SK-N-SH treated with all-trans-retinoic acid at 6 μM for 48 hours (cell line): ENCODE measurements at regions not wholly inside any gene's neighbourhood (a gene's known extent, or its start where the extent isn't known, plus 50 kb on each side); places are given as distances from the start of the nearest gene placed in this dataset.

Experiments used
- ATAC-seq: fragments of 200-7000 bp; cut with Tn5 transposase; 3 replicates; pipeline ENCODE4 v1.9.1; 2020; ENCODE audit warnings: mild to moderate bottlenecking, moderate library complexity
- ARNTL ChIP-seq: fragments of 450-650 bp; formaldehyde crosslinking; IDR thresholded peaks from 2 replicates; pipeline ENCODE4 v1.5.0; 2020; ENCODE audit warnings: low read depth, mild to moderate bottlenecking, moderate library complexity, borderline replicate concordance
- BACH2 ChIP-seq: fragments of 250-450 bp; sonication (Bioruptor Pico); IDR thresholded peaks from 2 replicates; pipeline ENCODE4 v1.9.0; 2021; ENCODE audit warnings: mild to moderate bottlenecking, borderline replicate concordance
- CSDC2 ChIP-seq: fragments of 250-450 bp; sonication (Bioruptor Pico); IDR thresholded peaks from 2 replicates; pipeline ENCODE4 v1.5.0; 2020; ENCODE audit warnings: mild to moderate bottlenecking, moderate library complexity
- ESRRG ChIP-seq: fragments of 250-450 bp; sonication (Bioruptor Pico); IDR thresholded peaks from 2 replicates; pipeline ENCODE4 v1.6.1; 2021; ENCODE audit warnings: mild to moderate bottlenecking
- GLIS3 ChIP-seq: fragments of 250-450 bp; sonication (Bioruptor Pico); IDR thresholded peaks from 2 replicates; pipeline ENCODE4 v1.5.0; 2020; ENCODE audit warnings: mild to moderate bottlenecking, moderate library complexity
- ISL1 ChIP-seq: fragments of 250-450 bp; sonication (Bioruptor Pico); IDR thresholded peaks from 2 replicates; pipeline ENCODE4 v2.1.2; 2022; ENCODE audit warnings: mild to moderate bottlenecking, moderate library complexity
- OSR1 ChIP-seq: fragments of 250-450 bp; sonication (Bioruptor Pico); IDR thresholded peaks from 2 replicates; pipeline ENCODE4 v1.8.0; 2022; ENCODE audit warnings: moderate library complexity, mild to moderate bottlenecking, inconsistent platforms
- PPARA ChIP-seq: fragments of 250-450 bp; sonication (Bioruptor Pico); IDR thresholded peaks from 2 replicates; pipeline ENCODE4 v1.5.0; 2020; ENCODE audit warnings: mild to moderate bottlenecking, borderline replicate concordance
- RARB ChIP-seq: fragments of 250-450 bp; sonication (Bioruptor Pico); IDR thresholded peaks from 2 replicates; pipeline ENCODE4 v1.8.0; 2021; ENCODE audit warnings: mild to moderate bottlenecking, moderate library complexity
- SNAI2 ChIP-seq: fragments of 250-450 bp; sonication (Bioruptor Pico); IDR thresholded peaks from 2 replicates; pipeline ENCODE4 v1.5.0; 2020; ENCODE audit warnings: mild to moderate bottlenecking, moderate library complexity
- TCF4 ChIP-seq: fragments of 250-450 bp; sonication (Bioruptor Pico); IDR thresholded peaks from 2 replicates; pipeline ENCODE4 v1.8.0; 2021; ENCODE audit warnings: mild to moderate bottlenecking, moderate library complexity, borderline replicate concordance
- TOX ChIP-seq: fragments of 250-450 bp; sonication (Bioruptor Pico); IDR thresholded peaks from 2 replicates; pipeline ENCODE4 v1.8.0; 2021; ENCODE audit warnings: mild to moderate bottlenecking, moderate library complexity, borderline replicate concordance
- ZC3H10 ChIP-seq: fragments of 250-450 bp; sonication (Bioruptor Pico); IDR thresholded peaks from 2 replicates; pipeline ENCODE4 v1.5.1; 2021; ENCODE audit warnings: mild to moderate bottlenecking, moderate library complexity
- ZFP3 ChIP-seq: fragments of 250-450 bp; sonication (Bioruptor Pico); IDR thresholded peaks from 2 replicates; pipeline ENCODE4 v1.5.0; 2020; ENCODE audit warnings: mild to moderate bottlenecking, moderate library complexity
- ZFP30 ChIP-seq: fragments of 450-650 bp; formaldehyde crosslinking; IDR thresholded peaks from 2 replicates; pipeline ENCODE4 v1.5.0; 2022; ENCODE audit warnings: mild to moderate bottlenecking, moderate library complexity
- ZNF565 ChIP-seq: fragments of 450-650 bp; formaldehyde crosslinking; conservative IDR thresholded peaks from 2 replicates; pipeline ENCODE4 v1.5.0; 2020; ENCODE audit warnings: low read depth, mild to moderate bottlenecking, moderate library complexity
- ZNF70 ChIP-seq: fragments of 450-650 bp; formaldehyde crosslinking; IDR thresholded peaks from 2 replicates; pipeline ENCODE4 v1.5.0; 2020; ENCODE audit warnings: mild to moderate bottlenecking, moderate library complexity
- ZNF8 ChIP-seq: fragments of 450-650 bp; formaldehyde crosslinking; IDR thresholded peaks from 2 replicates; pipeline ENCODE4 v1.5.0; 2020; ENCODE audit warnings: mild to moderate bottlenecking, moderate library complexity
- TF ChIP-seq, protein P1 (sequence below): fragments of 250-450 bp; sonication (Bioruptor Pico); IDR thresholded peaks from 2 replicates; pipeline ENCODE4 v1.5.1; 2021; ENCODE audit warnings: mild to moderate bottlenecking, moderate library complexity
- TF ChIP-seq, protein P2 (sequence below): fragments of 250-450 bp; sonication (Bioruptor Pico); IDR thresholded peaks from 2 replicates; pipeline ENCODE4 v1.8.0; 2020; ENCODE audit warnings: mild to moderate bottlenecking, moderate library complexity, borderline replicate concordance
- TF ChIP-seq, protein P3 (sequence below): fragments of 250-450 bp; sonication (Bioruptor Pico); IDR thresholded peaks from 2 replicates; pipeline ENCODE4 v1.5.1; 2020; ENCODE audit warnings: low read depth, mild to moderate bottlenecking, moderate library complexity
- TF ChIP-seq, protein P4 (sequence below): fragments of 250-450 bp; sonication (Bioruptor Pico); IDR thresholded peaks from 2 replicates; pipeline ENCODE4 v1.8.0; 2021; ENCODE audit warnings: low read depth, mild to moderate bottlenecking, moderate library complexity, borderline replicate concordance

DNA sequence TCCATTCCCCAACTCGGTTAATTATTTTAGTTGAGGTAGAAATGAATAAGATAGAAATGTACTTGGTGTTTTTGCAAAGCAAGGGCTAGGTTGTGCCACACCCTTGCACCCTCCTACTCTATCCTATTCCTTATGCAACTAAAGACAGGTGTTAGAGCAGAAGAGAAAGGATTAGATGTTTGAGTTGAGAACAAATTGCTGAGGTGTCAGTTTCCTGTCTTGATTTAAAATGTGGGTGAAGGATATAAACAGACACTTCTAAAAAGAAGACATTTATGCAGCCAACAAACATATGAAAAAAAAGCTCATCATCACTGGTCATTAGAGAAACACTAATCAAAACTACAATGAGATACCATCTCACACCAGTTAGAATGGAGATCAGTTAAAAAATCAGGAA lies 1256.2 kb downstream of the CNTNAP5 start (continued):
- TF ChIP-seq PPARA (no peak), ZFP3 (no peak), ZNF70 (CRISPR knock-in tag) (no peak), CSDC2 (CRISPR knock-in tag) (no peak), TOX (no peak), GLIS3 (CRISPR knock-in tag) (no peak), OSR1 (no peak)

DNA sequence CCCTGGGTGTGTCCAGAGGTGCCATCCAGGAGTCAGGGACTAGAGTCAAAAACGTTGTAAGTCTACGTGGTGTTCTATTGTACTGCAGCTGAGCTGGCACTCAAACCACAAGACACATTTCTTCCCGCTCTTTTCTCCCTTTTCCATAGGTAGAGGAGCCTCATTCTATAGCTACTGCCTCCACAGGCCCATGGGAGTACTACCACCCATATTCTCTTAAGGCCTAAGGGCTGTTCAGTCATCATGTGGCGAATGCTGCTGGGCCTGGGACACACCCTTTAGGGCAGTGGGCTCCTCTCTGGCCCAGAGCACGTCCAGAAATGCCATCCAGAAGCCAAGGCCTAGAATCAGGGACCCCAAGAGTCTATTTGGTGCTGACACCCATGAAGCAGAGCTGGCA lies 1271.7 kb downstream of the CNTNAP5 start:
- no peak for ATAC-seq
- TF ChIP-seq, protein P1, sequence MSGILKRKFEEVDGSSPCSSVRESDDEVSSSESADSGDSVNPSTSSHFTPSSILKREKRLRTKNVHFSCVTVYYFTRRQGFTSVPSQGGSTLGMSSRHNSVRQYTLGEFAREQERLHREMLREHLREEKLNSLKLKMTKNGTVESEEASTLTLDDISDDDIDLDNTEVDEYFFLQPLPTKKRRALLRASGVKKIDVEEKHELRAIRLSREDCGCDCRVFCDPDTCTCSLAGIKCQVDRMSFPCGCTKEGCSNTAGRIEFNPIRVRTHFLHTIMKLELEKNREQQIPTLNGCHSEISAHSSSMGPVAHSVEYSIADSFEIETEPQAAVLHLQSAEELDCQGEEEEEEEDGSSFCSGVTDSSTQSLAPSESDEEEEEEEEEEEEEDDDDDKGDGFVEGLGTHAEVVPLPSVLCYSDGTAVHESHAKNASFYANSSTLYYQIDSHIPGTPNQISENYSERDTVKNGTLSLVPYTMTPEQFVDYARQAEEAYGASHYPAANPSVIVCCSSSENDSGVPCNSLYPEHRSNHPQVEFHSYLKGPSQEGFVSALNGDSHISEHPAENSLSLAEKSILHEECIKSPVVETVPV (CRISPR knock-in tag), result no peak
- TF ChIP-seq ZNF565 (CRISPR knock-in tag) (no peak), TCF4 (no peak), ZC3H10 (CRISPR knock-in tag) (no peak)
- TF ChIP-seq, protein P2, sequence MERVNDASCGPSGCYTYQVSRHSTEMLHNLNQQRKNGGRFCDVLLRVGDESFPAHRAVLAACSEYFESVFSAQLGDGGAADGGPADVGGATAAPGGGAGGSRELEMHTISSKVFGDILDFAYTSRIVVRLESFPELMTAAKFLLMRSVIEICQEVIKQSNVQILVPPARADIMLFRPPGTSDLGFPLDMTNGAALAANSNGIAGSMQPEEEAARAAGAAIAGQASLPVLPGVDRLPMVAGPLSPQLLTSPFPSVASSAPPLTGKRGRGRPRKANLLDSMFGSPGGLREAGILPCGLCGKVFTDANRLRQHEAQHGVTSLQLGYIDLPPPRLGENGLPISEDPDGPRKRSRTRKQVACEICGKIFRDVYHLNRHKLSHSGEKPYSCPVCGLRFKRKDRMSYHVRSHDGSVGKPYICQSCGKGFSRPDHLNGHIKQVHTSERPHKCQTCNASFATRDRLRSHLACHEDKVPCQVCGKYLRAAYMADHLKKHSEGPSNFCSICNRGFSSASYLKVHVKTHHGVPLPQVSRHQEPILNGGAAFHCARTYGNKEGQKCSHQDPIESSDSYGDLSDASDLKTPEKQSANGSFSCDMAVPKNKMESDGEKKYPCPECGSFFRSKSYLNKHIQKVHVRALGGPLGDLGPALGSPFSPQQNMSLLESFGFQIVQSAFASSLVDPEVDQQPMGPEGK (CRISPR knock-in tag), result no peak

DNA sequence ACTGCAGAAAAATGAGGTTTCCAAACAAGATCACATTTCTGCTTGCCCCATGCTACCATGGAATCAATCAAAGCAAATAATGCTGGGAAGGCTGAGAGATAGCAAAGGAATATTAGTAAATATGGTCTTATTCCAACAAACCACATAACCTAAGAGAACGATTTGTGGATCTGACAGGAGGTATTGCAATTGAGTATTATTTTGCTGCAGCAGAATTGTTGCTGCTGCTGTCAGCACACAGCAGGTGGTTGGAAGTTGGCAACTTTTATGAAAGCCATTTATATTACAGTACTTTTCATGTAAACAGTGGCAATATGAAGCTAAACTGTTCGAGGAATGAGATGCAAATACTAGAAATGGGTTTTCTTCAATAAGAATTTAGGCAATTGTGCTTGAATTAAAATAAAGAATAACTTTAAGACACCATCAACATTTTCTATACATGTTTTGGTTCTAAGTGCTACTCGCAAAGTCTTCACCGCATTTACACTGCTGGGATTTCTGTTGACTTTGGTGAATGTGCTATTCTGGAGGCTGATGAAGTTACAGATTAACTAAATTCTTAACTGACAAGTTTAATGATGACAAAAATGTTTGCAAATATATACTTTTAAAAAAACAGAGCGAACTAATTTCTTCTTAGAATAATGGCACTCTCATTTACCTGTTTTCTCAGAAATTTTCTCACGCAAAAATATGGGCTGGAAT lies 1285.7 kb downstream of the CNTNAP5 start:
- no peak for ATAC-seq
- TF ChIP-seq GLIS3 (CRISPR knock-in tag), result no peak
- no peak for TF ChIP-seq RARB (CRISPR knock-in tag)
- TF ChIP-seq ZNF8 (CRISPR knock-in tag), result no peak
- TF ChIP-seq, protein P3, sequence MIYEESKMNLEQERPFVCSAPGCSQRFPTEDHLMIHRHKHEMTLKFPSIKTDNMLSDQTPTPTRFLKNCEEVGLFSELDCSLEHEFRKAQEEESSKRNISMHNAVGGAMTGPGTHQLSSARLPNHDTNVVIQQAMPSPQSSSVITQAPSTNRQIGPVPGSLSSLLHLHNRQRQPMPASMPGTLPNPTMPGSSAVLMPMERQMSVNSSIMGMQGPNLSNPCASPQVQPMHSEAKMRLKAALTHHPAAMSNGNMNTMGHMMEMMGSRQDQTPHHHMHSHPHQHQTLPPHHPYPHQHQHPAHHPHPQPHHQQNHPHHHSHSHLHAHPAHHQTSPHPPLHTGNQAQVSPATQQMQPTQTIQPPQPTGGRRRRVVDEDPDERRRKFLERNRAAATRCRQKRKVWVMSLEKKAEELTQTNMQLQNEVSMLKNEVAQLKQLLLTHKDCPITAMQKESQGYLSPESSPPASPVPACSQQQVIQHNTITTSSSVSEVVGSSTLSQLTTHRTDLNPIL (CRISPR knock-in tag), result no peak
- no peak for TF ChIP-seq SNAI2 (CRISPR knock-in tag)
- TF ChIP-seq ZFP30 (CRISPR knock-in tag), result no peak
- no peak for TF ChIP-seq ZFP3
- TF ChIP-seq, protein P4, sequence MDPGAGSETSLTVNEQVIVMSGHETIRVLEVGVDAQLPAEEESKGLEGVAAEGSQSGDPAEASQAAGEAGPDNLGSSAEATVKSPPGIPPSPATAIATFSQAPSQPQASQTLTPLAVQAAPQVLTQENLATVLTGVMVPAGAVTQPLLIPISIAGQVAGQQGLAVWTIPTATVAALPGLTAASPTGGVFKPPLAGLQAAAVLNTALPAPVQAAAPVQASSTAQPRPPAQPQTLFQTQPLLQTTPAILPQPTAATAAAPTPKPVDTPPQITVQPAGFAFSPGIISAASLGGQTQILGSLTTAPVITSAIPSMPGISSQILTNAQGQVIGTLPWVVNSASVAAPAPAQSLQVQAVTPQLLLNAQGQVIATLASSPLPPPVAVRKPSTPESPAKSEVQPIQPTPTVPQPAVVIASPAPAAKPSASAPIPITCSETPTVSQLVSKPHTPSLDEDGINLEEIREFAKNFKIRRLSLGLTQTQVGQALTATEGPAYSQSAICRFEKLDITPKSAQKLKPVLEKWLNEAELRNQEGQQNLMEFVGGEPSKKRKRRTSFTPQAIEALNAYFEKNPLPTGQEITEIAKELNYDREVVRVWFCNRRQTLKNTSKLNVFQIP (CRISPR knock-in tag), result no peak
- TF ChIP-seq BACH2 (CRISPR knock-in tag), result no peak
- TF ChIP-seq ARNTL (CRISPR knock-in tag), result no peak
- TF ChIP-seq PPARA, result no peak
- no peak for TF ChIP-seq ISL1 (CRISPR knock-in tag)
- TF ChIP-seq TCF4, result no peak
- no peak for TF ChIP-seq TOX

DNA sequence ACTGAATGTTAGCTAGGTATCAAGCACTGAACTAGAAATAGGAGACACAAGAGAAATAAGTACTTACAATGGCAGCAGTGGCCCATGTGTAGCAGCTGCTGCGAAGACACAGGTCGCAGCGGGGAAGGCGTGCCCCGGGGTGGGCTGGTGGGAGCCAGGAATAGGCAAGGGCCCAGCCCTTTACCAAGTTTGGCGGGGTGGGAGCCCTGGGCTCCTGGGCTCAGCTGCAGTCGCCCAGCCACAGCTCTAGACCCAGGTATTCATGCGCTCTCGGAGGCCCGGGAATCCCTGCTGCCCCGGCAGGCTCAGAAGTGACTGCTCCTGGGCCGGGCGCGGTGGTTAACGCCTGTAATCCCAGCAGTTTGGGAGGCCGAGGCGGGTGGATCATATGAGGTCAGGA lies 1287.3 kb downstream of the CNTNAP5 start:
- no peak for ATAC-seq
- no peak for TF ChIP-seq ZNF565 (CRISPR knock-in tag)
- TF ChIP-seq, protein P4 (CRISPR knock-in tag), result no peak
- TF ChIP-seq, protein P3 (CRISPR knock-in tag), result no peak
- TF ChIP-seq ISL1 (CRISPR knock-in tag), result no peak
- TF ChIP-seq TOX, result no peak
- TF ChIP-seq, protein P1 (CRISPR knock-in tag), result no peak
- TF ChIP-seq ZFP30 (CRISPR knock-in tag), result no peak
- TF ChIP-seq ZNF70 (CRISPR knock-in tag), result no peak
- TF ChIP-seq ESRRG, result no peak
- no peak for TF ChIP-seq TCF4
- TF ChIP-seq OSR1, result no peak
